Natural killer cell treated with Interleukin-12 subunit alpha and Interleukin-12 subunit beta and Interleukin-15 and Interleukin-18, amount 100 ng/mL, for 72 hours (primary cell): ENCODE measurements at regions not wholly inside any gene's neighbourhood (a gene's known extent, or its start where the extent isn't known, plus 50 kb on each side); places are given as distances from the start of the nearest gene placed in this dataset.
"Not testable (repeated sequence)": the region's sequence is repeated elsewhere in the genome, so short reads cannot be mapped to it uniquely, and the experiment has no call there.

Experiments used
- ATAC-seq, 2 donors: fragments of 150-1000 bp; cut with Tn5 transposase in 1 of 2; sonication (Bioruptor Pico), chemical (Tn5 transposase) in 1 of 2; 2 replicates each; pipeline ENCODE4 v1.10.0; 2021
- DNase-seq: peaks from one replicate; pipeline ENCODE4 v3.0.0; 2022; ENCODE audit warnings: low spot score
- H3K27ac Mint-ChIP-seq, 2 donors: 1 replicate in 1 of 2; 2 replicates in 1 of 2; pipeline ENCODE4 v1.8.0; 2022; ENCODE audit warnings: mixed read lengths in 2 of 2, mild to moderate bottlenecking in 1 of 2, moderate library complexity in 1 of 2
- H3K27me3 Mint-ChIP-seq, 2 donors: 1 replicate in 1 of 2; 2 replicates in 1 of 2; pipeline ENCODE4 v1.8.0; 2022; ENCODE audit warnings: mixed read lengths in 2 of 2
- H3K36me3 Mint-ChIP-seq: one replicate; pipeline ENCODE4 v1.8.0; 2022; ENCODE audit warnings: mixed read lengths
- H3K4me1 Mint-ChIP-seq, 2 donors: 1 replicate in 1 of 2; 2 replicates in 1 of 2; pipeline ENCODE4 v1.8.0; 2022; ENCODE audit warnings: low read depth in 2 of 2, mixed read lengths in 2 of 2, mild to moderate bottlenecking in 1 of 2
- H3K4me3 Mint-ChIP-seq: one replicate; pipeline ENCODE4 v1.8.0; 2022; ENCODE audit warnings: mixed read lengths
- H3K9me3 Mint-ChIP-seq: 2 replicates; pipeline ENCODE4 v1.8.0; 2022; ENCODE audit warnings: mixed read lengths

- H3K27me3 Mint-ChIP-seq = no peaks in the 10 kb centered on the region
- H3K4me1 Mint-ChIP-seq = no peaks in the 10 kb centered on the region
- no peak for DNase-seq
- no peaks in the 10 kb centered on the region for H3K36me3 Mint-ChIP-seq
- no peak overlapping the region for H3K4me3 Mint-ChIP-seq
- H3K27ac Mint-ChIP-seq = no peak overlapping the region
- no peak for ATAC-seq
- H3K9me3 Mint-ChIP-seq = peaks cover 12% of the 10 kb centered on the region
These were observed 61.9 kb upstream of the ADGRL2 start for GRCh38 chr1:81738875-81739274.

DNA sequence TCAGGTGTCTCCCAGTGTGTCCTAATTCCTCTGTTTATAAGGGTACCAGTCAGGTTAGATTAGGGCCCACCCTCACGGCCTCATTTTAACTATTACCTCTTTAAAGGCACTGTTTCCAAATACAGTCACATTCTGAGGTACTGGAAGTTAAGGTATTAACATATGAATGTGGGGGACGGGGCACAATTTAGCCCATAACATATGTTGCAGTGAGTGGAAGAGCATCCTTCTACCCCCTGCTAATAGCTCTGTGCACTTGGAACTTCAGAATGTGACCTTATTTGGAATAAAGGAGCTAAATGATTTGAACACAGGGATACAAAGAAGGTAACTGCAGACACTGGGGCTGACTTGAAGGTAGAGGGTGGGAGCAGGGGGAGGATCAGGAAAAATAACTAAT is 67.3 kb upstream of the ADGRL2 start:
- no peak overlapping the region for H3K27ac Mint-ChIP-seq
- no peak overlapping the region for H3K4me3 Mint-ChIP-seq
- DNase-seq (no peak), ATAC-seq (no peak)
- H3K27me3 Mint-ChIP-seq = no peaks in the 10 kb centered on the region
- no peaks in the 10 kb centered on the region for H3K36me3 Mint-ChIP-seq
- H3K4me1 Mint-ChIP-seq = no peaks in the 10 kb centered on the region
- peaks cover 10% of the 10 kb centered on the region for H3K9me3 Mint-ChIP-seq

- ATAC-seq (no peak), DNase-seq (no peak)
- Mint-ChIP-seq H3K4me1 (no peaks in the 10 kb centered on the region), H3K27ac (no peak overlapping the region), H3K4me3 (no peak overlapping the region), H3K27me3 (no peaks in the 10 kb centered on the region), H3K36me3 (no peaks in the 10 kb centered on the region), H3K9me3 (peaks cover 8% of the 10 kb centered on the region)
These were observed 68.7 kb upstream of the ADGRL2 start for GRCh38 chr1:81731989-81732388.

DNA sequence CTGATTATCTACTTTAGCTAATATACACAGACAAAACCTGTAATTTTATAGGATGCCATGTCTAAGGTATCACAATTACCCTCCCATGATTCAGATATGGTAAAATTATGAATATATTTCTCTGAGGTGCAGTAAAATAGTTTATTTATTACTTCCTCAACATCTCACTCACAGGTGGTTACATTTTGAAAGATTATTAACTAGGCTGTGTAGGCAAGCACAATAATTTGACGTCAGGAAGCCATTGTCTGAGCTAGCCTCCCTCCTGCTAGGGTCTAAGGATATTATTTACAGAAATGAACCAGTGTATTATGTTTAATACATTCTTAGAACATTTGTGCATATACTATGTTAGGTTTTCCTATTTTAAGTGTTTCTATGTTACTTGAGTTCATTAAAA is 69.9 kb upstream of the ADGRL2 start:
- Mint-ChIP-seq H3K36me3 (peaks cover 5% of the 10 kb centered on the region), H3K4me1 (no peaks in the 10 kb centered on the region), H3K27ac (no peak overlapping the region), H3K4me3 (no peak overlapping the region), H3K9me3 (peaks cover 10% of the 10 kb centered on the region), H3K27me3 (no peaks in the 10 kb centered on the region)
- no peak for ATAC-seq
- DNase-seq = no peak

- DNase-seq, H3K4me3 Mint-ChIP-seq, H3K4me1 Mint-ChIP-seq, ATAC-seq, H3K36me3 Mint-ChIP-seq, H3K27me3 Mint-ChIP-seq, H3K27ac Mint-ChIP-seq: not testable (repeated sequence)
- H3K9me3 Mint-ChIP-seq = peaks cover 10% of the 10 kb centered on the region
These were observed 70.4 kb upstream of the ADGRL2 start for GRCh38 chr1:81730299-81730698.

GRCh38 chr1:81729818-81730217 is 70.9 kb upstream of the ADGRL2 start:
- Mint-ChIP-seq H3K4me1 (no peaks in the 10 kb centered on the region), H3K9me3 (peaks cover 10% of the 10 kb centered on the region), H3K27me3 (no peaks in the 10 kb centered on the region), H3K4me3 (no peak overlapping the region), H3K36me3 (peaks cover 5% of the 10 kb centered on the region), H3K27ac (no peak overlapping the region)
- no peak for ATAC-seq
- no peak for DNase-seq

GRCh38 chr1:81729239-81729638 is 71.5 kb upstream of the ADGRL2 start:
- no peak overlapping the region for H3K27ac Mint-ChIP-seq
- H3K27me3 Mint-ChIP-seq = no peaks in the 10 kb centered on the region
- peaks cover 5% of the 10 kb centered on the region for H3K36me3 Mint-ChIP-seq
- peaks cover 10% of the 10 kb centered on the region for H3K9me3 Mint-ChIP-seq
- H3K4me3 Mint-ChIP-seq = no peak overlapping the region
- H3K4me1 Mint-ChIP-seq = no peaks in the 10 kb centered on the region
- no peak for DNase-seq
- no peak for ATAC-seq

DNA sequence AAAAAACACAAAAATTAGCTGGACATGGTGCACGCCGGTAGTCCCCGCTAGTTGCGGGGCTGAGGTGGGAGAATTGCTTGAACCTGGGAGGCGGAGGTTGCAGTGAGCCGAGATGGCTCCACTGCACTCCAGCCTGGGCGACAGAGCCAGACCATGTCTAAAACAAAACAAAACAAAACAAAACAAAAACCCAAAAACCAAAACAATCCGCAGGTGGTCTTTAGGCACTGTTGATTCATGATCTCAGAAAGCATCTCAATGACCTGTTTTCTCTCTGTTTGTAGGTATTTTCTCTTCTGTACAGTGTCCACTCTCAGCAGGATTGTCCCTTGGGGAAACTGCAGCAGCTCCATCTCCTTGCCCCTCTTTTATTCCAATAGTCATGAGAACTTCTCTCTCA is 74.9 kb upstream of the ADGRL2 start:
- Mint-ChIP-seq H3K36me3 (peaks cover 11% of the 10 kb centered on the region), H3K27ac (no peak overlapping the region), H3K9me3 (peaks cover 17% of the 10 kb centered on the region), H3K4me3 (no peak overlapping the region), H3K4me1 (no peaks in the 10 kb centered on the region), H3K27me3 (no peaks in the 10 kb centered on the region)
- no peak for DNase-seq
- no peak for ATAC-seq

GRCh38 chr1:81722631-81723328 is 78.0 kb upstream of the ADGRL2 start:
- Mint-ChIP-seq H3K9me3 (peaks cover 13% of the 10 kb centered on the region), H3K36me3 (peaks cover 11% of the 10 kb centered on the region)
- DNase-seq, ATAC-seq, H3K27me3 Mint-ChIP-seq, H3K27ac Mint-ChIP-seq, H3K4me1 Mint-ChIP-seq, H3K4me3 Mint-ChIP-seq: not testable (repeated sequence)

DNA sequence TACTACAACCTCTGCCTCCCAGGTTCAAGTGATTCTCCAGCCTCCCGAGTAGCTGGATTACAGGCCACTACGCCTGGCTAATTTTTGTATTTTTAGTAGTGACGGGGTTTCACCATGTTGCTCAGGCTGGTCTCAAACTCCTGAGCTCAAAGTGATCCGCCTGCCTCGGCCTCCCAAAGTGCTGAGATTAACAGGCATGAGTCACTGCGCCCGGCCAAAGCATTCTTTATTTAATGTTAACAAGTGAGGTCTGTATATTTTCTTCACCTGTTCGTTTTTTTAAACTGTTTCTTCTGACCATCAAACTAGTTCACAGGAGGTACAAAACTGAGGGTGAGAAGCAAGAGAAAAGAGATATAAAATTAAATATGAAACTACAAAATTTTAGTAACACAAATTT is 80.5 kb upstream of the ADGRL2 start:
- DNase-seq, H3K36me3 Mint-ChIP-seq, ATAC-seq, H3K4me1 Mint-ChIP-seq, H3K9me3 Mint-ChIP-seq, H3K27ac Mint-ChIP-seq, H3K27me3 Mint-ChIP-seq, H3K4me3 Mint-ChIP-seq: not testable (repeated sequence)

DNA sequence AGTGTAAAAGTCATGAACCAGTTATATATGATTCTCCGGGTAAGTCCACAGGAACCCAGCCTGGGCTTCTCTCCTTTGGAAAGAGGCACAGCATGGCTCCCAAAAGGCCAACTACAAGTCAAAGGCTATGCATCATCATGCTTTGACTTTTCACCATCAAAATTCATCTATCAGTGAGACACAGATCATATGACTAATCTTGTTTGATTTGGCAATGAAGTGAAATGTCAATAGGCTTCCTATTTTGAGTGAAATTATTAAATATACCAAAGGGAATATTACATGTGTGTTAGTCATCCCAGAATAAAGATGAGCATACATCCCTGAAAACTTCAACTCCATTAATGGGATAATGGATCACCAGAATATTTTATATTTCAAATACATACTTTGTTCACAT is 83.5 kb upstream of the ADGRL2 start:
- no peak overlapping the region for H3K27ac Mint-ChIP-seq

DNA sequence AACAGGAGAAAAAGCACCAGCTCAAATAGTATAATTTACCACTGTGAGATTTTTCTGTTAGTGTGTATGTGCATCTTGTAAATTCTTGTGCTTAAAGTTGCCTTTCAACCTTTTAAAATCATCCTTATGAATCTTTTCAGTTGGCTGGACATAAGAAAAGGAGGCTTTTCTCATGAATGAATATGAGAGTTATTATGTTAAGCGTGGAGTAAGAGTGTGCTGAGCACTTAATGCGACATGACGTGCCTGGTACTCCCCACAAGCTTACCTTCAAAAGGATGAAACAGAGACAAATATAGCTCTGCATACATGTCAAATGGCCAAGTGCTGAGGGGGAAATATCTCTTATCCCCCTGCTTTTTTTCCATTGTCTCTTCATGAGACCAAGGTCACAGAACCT is 85.3 kb upstream of the ADGRL2 start:
- Mint-ChIP-seq H3K4me1 (no peaks in the 10 kb centered on the region), H3K27ac (no peak overlapping the region), H3K36me3 (no peaks in the 10 kb centered on the region), H3K27me3 (no peaks in the 10 kb centered on the region), H3K9me3 (peaks cover 2% of the 10 kb centered on the region), H3K4me3 (no peak overlapping the region)
- no peak for DNase-seq
- no peak for ATAC-seq

More for the DNA sequence above, 83.5 kb upstream of the ADGRL2 start:
- DNase-seq (no peak), ATAC-seq (no peak)
- H3K36me3 Mint-ChIP-seq = peaks cover under 1% of the 10 kb centered on the region
- no peaks in the 10 kb centered on the region for H3K27me3 Mint-ChIP-seq
- no peak overlapping the region for H3K4me3 Mint-ChIP-seq
- peaks cover 6% of the 10 kb centered on the region for H3K9me3 Mint-ChIP-seq
- H3K4me1 Mint-ChIP-seq = no peaks in the 10 kb centered on the region

GRCh38 chr1:81714636-81715035 is 86.1 kb upstream of the ADGRL2 start:
- Mint-ChIP-seq H3K9me3 (peaks cover 2% of the 10 kb centered on the region), H3K4me3 (no peak overlapping the region), H3K27me3 (no peaks in the 10 kb centered on the region), H3K36me3 (no peaks in the 10 kb centered on the region), H3K27ac (no peak overlapping the region), H3K4me1 (no peaks in the 10 kb centered on the region)
- no peak for DNase-seq
- ATAC-seq = no peak

DNA sequence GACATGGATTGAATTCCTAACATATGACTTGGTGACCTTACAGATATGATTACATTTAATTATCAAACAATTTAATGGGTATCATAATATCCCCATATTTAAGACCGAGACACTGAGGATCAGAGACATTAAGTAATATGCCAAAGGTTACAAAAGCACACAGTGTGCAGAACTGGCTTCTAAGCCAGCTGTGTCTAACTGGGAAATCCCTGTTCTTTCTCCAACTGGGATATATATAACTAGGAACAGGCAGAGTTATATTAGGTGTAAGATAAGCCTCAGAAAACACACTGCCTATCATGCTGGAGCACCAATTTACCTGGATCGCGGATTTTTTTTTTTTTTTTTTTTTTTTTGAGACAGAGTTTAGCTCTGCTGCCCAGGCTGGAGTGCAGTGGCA is 88.3 kb upstream of the ADGRL2 start:
- no peak overlapping the region for H3K27ac Mint-ChIP-seq
- no peak for DNase-seq
- no peaks in the 10 kb centered on the region for H3K36me3 Mint-ChIP-seq
- ATAC-seq = no peak
- no peak overlapping the region for H3K4me3 Mint-ChIP-seq
- H3K4me1 Mint-ChIP-seq = no peaks in the 10 kb centered on the region
- no peaks in the 10 kb centered on the region for H3K27me3 Mint-ChIP-seq
- peaks cover 2% of the 10 kb centered on the region for H3K9me3 Mint-ChIP-seq

- H3K27me3 Mint-ChIP-seq = no peaks in the 10 kb centered on the region
- no peak overlapping the region for H3K4me3 Mint-ChIP-seq
- no peaks in the 10 kb centered on the region for H3K36me3 Mint-ChIP-seq
- no peak for ATAC-seq
- H3K9me3 Mint-ChIP-seq = peaks cover 7% of the 10 kb centered on the region
- no peak for DNase-seq
- no peak overlapping the region for H3K27ac Mint-ChIP-seq
- H3K4me1 Mint-ChIP-seq = no peaks in the 10 kb centered on the region
These were observed 89.9 kb upstream of the ADGRL2 start for GRCh38 chr1:81710857-81711256.
